Left renal cortex interstitium (tissue), 4 donors: ENCODE measurements at regions not wholly inside any gene's neighbourhood (a gene's known extent, or its start where the extent isn't known, plus 50 kb on each side); places are given as distances from the start of the nearest gene placed in this dataset.
"Not testable (repeated sequence)": the region's sequence is repeated elsewhere in the genome, so short reads cannot be mapped to it uniquely, and the experiment has no call there.

ENCODE experiments used
- DNase-seq, 4 donors: peaks; one replicate each; pipeline ENCODE4 v3.0.0-alpha.2; 2013; ENCODE audit warnings: low read depth in 4 of 4, low spot score in 2 of 4, missing footprints in 1 of 4

GRCh38 chr5:23963449-23963848, 456.0 kb downstream of the PRDM9 start:
- no peak for DNase-seq

- no peak for DNase-seq
Measured at GRCh38 chr5:23977365-23977764, 470.0 kb downstream of the PRDM9 start.

- DNase-seq, result no peak
Measured at GRCh38 chr5:23977997-23978396, 470.6 kb downstream of the PRDM9 start.

GRCh38 chr5:23991406-23991805, 484.0 kb downstream of the PRDM9 start:
- DNase-seq, result no peak

- no peak for DNase-seq
Measured at GRCh38 chr5:23994581-23995370, 487.4 kb downstream of the PRDM9 start.

GRCh38 chr5:23996525-23996924, 489.1 kb downstream of the PRDM9 start:
- DNase-seq, result no peak

- DNase-seq, result no peak
Measured at GRCh38 chr5:24005384-24005783, 498.0 kb downstream of the PRDM9 start.

GRCh38 chr5:24017710-24018109, 510.3 kb downstream of the PRDM9 start:
- not testable (repeated sequence) for DNase-seq

GRCh38 chr5:24026288-24026687, 518.9 kb downstream of the PRDM9 start:
- DNase-seq, result no peak

- no peak for DNase-seq
Measured at GRCh38 chr5:24042688-24043087, 535.3 kb downstream of the PRDM9 start.

GRCh38 chr5:24045046-24045445, 537.6 kb downstream of the PRDM9 start:
- no peak for DNase-seq

GRCh38 chr5:24053737-24054136, 546.3 kb downstream of the PRDM9 start:
- DNase-seq, result no peak

GRCh38 chr5:24059006-24059405, 551.6 kb downstream of the PRDM9 start:
- no peak for DNase-seq

- no peak for DNase-seq
Measured at GRCh38 chr5:24059716-24060115, 552.3 kb downstream of the PRDM9 start.

- DNase-seq, result no peak
Measured at GRCh38 chr5:24065779-24066178, 558.4 kb downstream of the PRDM9 start.

GRCh38 chr5:24067208-24067607, 559.8 kb downstream of the PRDM9 start:
- DNase-seq, result no peak

GRCh38 chr5:24068524-24068923, 561.1 kb downstream of the PRDM9 start:
- DNase-seq, result no peak

- DNase-seq, result no peak
Measured at GRCh38 chr5:24073107-24073506, 565.7 kb downstream of the PRDM9 start.

- no peak for DNase-seq
Measured at GRCh38 chr5:24080046-24080445, 564.7 kb downstream of the CDH10 start.

- no peak for DNase-seq
Measured at GRCh38 chr5:24094081-24094679, 550.6 kb downstream of the CDH10 start.

GRCh38 chr5:24102010-24102409, 542.8 kb downstream of the CDH10 start:
- no peak for DNase-seq

- DNase-seq, result no peak
Measured at GRCh38 chr5:24103451-24104023, 541.2 kb downstream of the CDH10 start.
